DND-41 (cell line): ENCODE measurements at regions not wholly inside any gene's neighbourhood (a gene's known extent, or its start where the extent isn't known, plus 50 kb on each side); places are given as distances from the start of the nearest gene placed in this dataset.

ENCODE experiments used
- ATAC-seq: fragments of 200-7000 bp; cut with Tn5 transposase; 3 replicates; pipeline ENCODE4 v1.9.1; 2021; ENCODE audit warnings: low read depth; ENCODE audit not compliant: insufficient read depth
- DNase-seq: peaks from one replicate; pipeline ENCODE4 v3.0.0-alpha.2; 2020
- H2AFZ ChIP-seq: 2 replicates; pipeline ENCODE4 v1.6.0; 2012; ENCODE audit warnings: low read depth, low read length
- H3K27ac ChIP-seq: 2 replicates; pipeline ENCODE4 v1.5.1; 2012; ENCODE audit warnings: low read length, inconsistent platforms
- H3K27me3 ChIP-seq: fragments of 200-600 bp; sonication (generic); 2 replicates; pipeline ENCODE4 v1.6.0; 2012; ENCODE audit warnings: low read length, mild to moderate bottlenecking, inconsistent platforms; ENCODE audit not compliant: insufficient read depth, poor library complexity
- H3K36me3 ChIP-seq: 2 replicates; pipeline ENCODE4 v1.5.1; 2012; ENCODE audit warnings: low read length, inconsistent platforms; ENCODE audit not compliant: insufficient read depth
- H3K4me1 ChIP-seq: 2 replicates; pipeline ENCODE4 v1.5.1; 2012; ENCODE audit warnings: mild to moderate bottlenecking, low read length; ENCODE audit not compliant: insufficient read depth
- H3K4me2 ChIP-seq: 2 replicates; pipeline ENCODE4 v1.6.0; 2012; ENCODE audit warnings: mild to moderate bottlenecking, moderate library complexity, low read length, inconsistent platforms; ENCODE audit not compliant: insufficient read depth
- H3K4me3 ChIP-seq, 2 experiments: fragments of 200-600 bp in 1 of 2; shearing (Covaris generic) in 1 of 2; 2 replicates each; pipeline ENCODE4 v1.5.1; 2012 to 2016; ENCODE audit warnings: inconsistent platforms in 2 of 2, low read length in 2 of 2, mild to moderate bottlenecking in 2 of 2, low read depth in 1 of 2, moderate library complexity in 1 of 2
- H3K79me2 ChIP-seq: 2 replicates; pipeline ENCODE4 v1.6.0; 2012; ENCODE audit warnings: low read length, inconsistent platforms; ENCODE audit not compliant: insufficient read depth
- H3K9ac ChIP-seq: 2 replicates; pipeline ENCODE4 v1.6.0; 2012; ENCODE audit warnings: low read depth, mild to moderate bottlenecking, inconsistent platforms, low read length, moderate library complexity
- H3K9me3 ChIP-seq: 2 replicates; pipeline ENCODE4 v1.5.1; 2012; ENCODE audit warnings: low read length, moderate library complexity, mild to moderate bottlenecking, inconsistent platforms; ENCODE audit not compliant: insufficient read depth, severe bottlenecking
- H4K20me1 ChIP-seq: 2 replicates; pipeline ENCODE4 v1.6.0; 2012; ENCODE audit warnings: low read length; ENCODE audit not compliant: insufficient read depth
- CTCF ChIP-seq: IDR thresholded peaks from 2 replicates; pipeline ENCODE4 v1.5.1; 2012; ENCODE audit warnings: borderline replicate concordance, low read length, moderate library complexity, mild to moderate bottlenecking; ENCODE audit not compliant: poor library complexity, severe bottlenecking; ENCODE audit errors: extremely low read depth
- EZH2 ChIP-seq: IDR thresholded peaks from 3 replicates; pipeline ENCODE4 v1.6.1; 2012; ENCODE audit warnings: borderline replicate concordance, low read depth, mild to moderate bottlenecking, moderate library complexity, low read length, inconsistent platforms; ENCODE audit not compliant: severe bottlenecking

- Histone ChIP-seq H3K9me3 (no peaks in the 10 kb centered on the region), H3K79me2 (no peaks in the 10 kb centered on the region), H3K36me3 (no peaks in the 10 kb centered on the region), H3K4me2 (no peak overlapping the region), H3K9ac (no peak overlapping the region), H3K27me3 (no peaks in the 10 kb centered on the region), H4K20me1 (no peaks in the 10 kb centered on the region), H3K4me1 (no peaks in the 10 kb centered on the region), H3K27ac (no peak overlapping the region), H2AFZ (no peak overlapping the region), H3K4me3 (no peak overlapping the region)
- peak; percentile 57 for DNase-seq
- TF ChIP-seq EZH2: no peak
- no peak for TF ChIP-seq CTCF
- no peak for ATAC-seq
These were observed 176.6 kb upstream of the POU3F2 start for GRCh38 chr6:98657764-98658163.

DNA sequence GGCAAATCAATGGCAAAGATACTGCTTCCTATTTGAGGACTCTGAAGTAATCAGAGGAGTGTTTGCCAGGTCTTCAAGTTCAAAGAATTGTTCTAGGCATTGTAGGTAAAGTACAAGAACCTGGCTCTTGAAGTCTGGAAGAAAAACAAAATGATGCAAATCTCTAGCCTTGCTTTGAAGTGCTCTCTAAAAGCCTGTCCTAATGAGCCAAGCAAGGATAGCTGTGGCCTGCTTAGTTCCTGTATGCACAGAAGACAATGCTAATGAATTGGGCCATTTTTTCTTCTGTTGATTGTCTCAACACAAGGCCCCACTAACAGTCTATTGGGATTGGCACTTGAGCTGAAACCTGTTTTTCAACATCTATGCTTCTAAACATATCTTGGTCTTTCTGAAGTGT, 165.0 kb upstream of the POU3F2 start:
- ATAC-seq (no peak), DNase-seq (no peak)
- Histone ChIP-seq H3K36me3 (no peaks in the 10 kb centered on the region), H3K79me2 (no peaks in the 10 kb centered on the region), H3K4me3 (no peak overlapping the region), H3K27ac (no peak overlapping the region), H3K9ac (no peak overlapping the region), H4K20me1 (no peaks in the 10 kb centered on the region), H3K4me1 (no peaks in the 10 kb centered on the region), H3K27me3 (no peaks in the 10 kb centered on the region), H2AFZ (no peak overlapping the region), H3K4me2 (no peak overlapping the region), H3K9me3 (no peaks in the 10 kb centered on the region)
- TF ChIP-seq EZH2 (no peak), CTCF (no peak)

DNA sequence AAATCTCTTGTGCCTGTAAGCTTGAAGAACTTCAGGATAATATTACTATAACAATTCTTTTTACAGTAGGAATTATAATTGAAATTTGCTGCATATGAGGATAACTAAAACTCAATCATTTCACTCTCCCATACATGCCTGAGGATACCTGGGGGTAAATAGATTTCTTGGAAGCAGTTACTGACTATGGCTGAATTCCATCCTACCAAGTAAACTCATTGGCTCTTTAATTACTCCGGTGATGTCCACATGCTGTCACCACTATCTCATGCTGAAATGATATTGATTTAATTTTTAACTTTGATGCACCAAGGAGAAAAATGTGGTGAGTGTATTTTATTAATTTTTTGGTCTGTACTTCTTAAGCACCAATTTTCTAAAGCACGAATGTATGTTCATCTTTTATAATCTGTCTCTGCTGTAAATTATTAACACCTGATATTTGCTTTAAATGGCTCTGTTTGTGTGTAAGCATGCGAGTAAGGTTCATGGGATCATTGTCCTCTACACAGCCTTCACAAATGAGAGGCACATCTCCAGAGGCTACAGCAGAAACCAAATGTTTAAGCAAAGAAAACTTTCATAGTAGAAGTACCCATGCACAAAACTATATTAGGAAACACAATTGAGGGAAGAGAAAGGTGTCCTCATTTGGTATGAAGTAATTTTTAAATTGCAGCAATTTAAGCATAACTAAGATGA, 164.2 kb upstream of the POU3F2 start:
- no peaks in the 10 kb centered on the region for H4K20me1 ChIP-seq
- H3K79me2 ChIP-seq: no peaks in the 10 kb centered on the region
- no peaks in the 10 kb centered on the region for H3K36me3 ChIP-seq
- TF ChIP-seq EZH2 (no peak), CTCF (no peak)
- no peak overlapping the region for H3K9ac ChIP-seq
- no peak overlapping the region for H2AFZ ChIP-seq
- ATAC-seq (no peak), DNase-seq (no peak)
- H3K27me3 ChIP-seq: no peaks in the 10 kb centered on the region
- no peaks in the 10 kb centered on the region for H3K9me3 ChIP-seq
- H3K4me1 ChIP-seq: no peaks in the 10 kb centered on the region
- H3K4me3 ChIP-seq: no peak overlapping the region
- H3K27ac ChIP-seq: no peak overlapping the region
- no peak overlapping the region for H3K4me2 ChIP-seq
